Hepatocyte (in vitro differentiated cells): ENCODE measurements at regions not wholly inside any gene's neighbourhood (a gene's known extent, or its start where the extent isn't known, plus 50 kb on each side); places are given as distances from the start of the nearest gene placed in this dataset.

ENCODE experiments used
- DNase-seq: peaks from one replicate; pipeline ENCODE4 v3.0.0-alpha.2; 2016; ENCODE audit warnings: low spot score
- H2AFZ ChIP-seq: fragments of 200-600 bp; sonication (generic); 2 replicates; pipeline ENCODE4 v1.6.0; 2016; ENCODE audit warnings: antibody characterized with exemption, mild to moderate bottlenecking
- H3K27ac ChIP-seq: fragments of 200-600 bp; sonication (generic); 2 replicates; pipeline ENCODE4 v1.5.1; 2016; ENCODE audit warnings: mild to moderate bottlenecking
- H3K27me3 ChIP-seq: fragments of 200-600 bp; sonication (generic); 2 replicates; pipeline ENCODE4 v1.6.1; 2016
- H3K36me3 ChIP-seq: fragments of 200-600 bp; sonication (generic); replicated peaks from 2 replicates; pipeline ENCODE4 v1.5.1; 2016; ENCODE audit warnings: low read depth; ENCODE audit not compliant: insufficient read depth
- H3K4me1 ChIP-seq: fragments of 200-600 bp; sonication (generic); 2 replicates; pipeline ENCODE4 v1.5.1; 2016; ENCODE audit warnings: mild to moderate bottlenecking, moderate library complexity; ENCODE audit not compliant: insufficient read depth
- H3K4me2 ChIP-seq: fragments of 200-600 bp; sonication (generic); 2 replicates; pipeline ENCODE4 v1.6.0; 2016
- H3K4me3 ChIP-seq: fragments of 200-600 bp; sonication (generic); 2 replicates; pipeline ENCODE4 v1.5.1; 2016; ENCODE audit warnings: mild to moderate bottlenecking
- H3K79me2 ChIP-seq: fragments of 200-600 bp; sonication (generic); 2 replicates; pipeline ENCODE4 v1.6.0; 2017; ENCODE audit warnings: mild to moderate bottlenecking
- H3K9me2 ChIP-seq: fragments of 200-600 bp; sonication (generic); replicated peaks from 2 replicates; pipeline ENCODE4 v1.6.0; 2017; ENCODE audit warnings: mild to moderate bottlenecking; ENCODE audit not compliant: insufficient read depth
- H3K9me3 ChIP-seq: fragments of 200-600 bp; sonication (generic); 2 replicates; pipeline ENCODE4 v1.5.1; 2016; ENCODE audit warnings: low read depth, mild to moderate bottlenecking
- H4K20me1 ChIP-seq: fragments of 200-600 bp; sonication (generic); 2 replicates; pipeline ENCODE4 v1.6.0; 2016; ENCODE audit warnings: mild to moderate bottlenecking; ENCODE audit not compliant: insufficient read depth, poor library complexity, severe bottlenecking
- CTCF ChIP-seq: fragments of 200-600 bp; sonication (generic); IDR thresholded peaks from 2 replicates; pipeline ENCODE4 v1.5.1; 2016; ENCODE audit warnings: antibody characterized with exemption, mild to moderate bottlenecking; ENCODE audit not compliant: poor library complexity
- EZH2 ChIP-seq: fragments of 200-600 bp; sonication (generic); IDR thresholded peaks from 2 replicates; pipeline ENCODE4 v1.6.1; 2016; ENCODE audit warnings: antibody characterized with exemption, mild to moderate bottlenecking, borderline replicate concordance
- EZH2phosphoT487 ChIP-seq: fragments of 200-600 bp; sonication (generic); IDR thresholded peaks from one replicate; pipeline ENCODE4 v1.6.1; 2018; ENCODE audit warnings: antibody characterized with exemption, mild to moderate bottlenecking, low read depth, moderate library complexity; ENCODE audit not compliant: unreplicated experiment, severe bottlenecking
- WGBS: methylation state at CpG from one replicate; pipeline ENCODE4 v1.1.6; 2016; ENCODE audit warnings: low lambda C conversion rate; ENCODE audit errors: missing lambda C conversion rate; 5-methylcytosine and 5-hydroxymethylcytosine counted together

- Histone ChIP-seq H3K36me3 (no peaks in the 10 kb centered on the region), H3K4me2 (no peak overlapping the region), H2AFZ (no peak overlapping the region), H4K20me1 (no peaks in the 10 kb centered on the region), H3K4me3 (no peak overlapping the region), H3K9me3 (no peaks in the 10 kb centered on the region), H3K9me2 (no peaks in the 10 kb centered on the region), H3K79me2 (no peaks in the 10 kb centered on the region), H3K27me3 (no peaks in the 10 kb centered on the region), H3K4me1 (no peaks in the 10 kb centered on the region), H3K27ac (no peak overlapping the region)
- TF ChIP-seq EZH2phosphoT487 (no peak), CTCF (no peak), EZH2 (no peak)
- no peak for DNase-seq
- 77% methylated on average over 1 of the region's 1 CpG for WGBS
Measured at GRCh38 chr12:14058717-14059116, 77.3 kb upstream of the GRIN2B start.

GRCh38 chr12:14059548-14059947, 78.1 kb upstream of the GRIN2B start:
- Histone ChIP-seq H3K36me3 (no peaks in the 10 kb centered on the region), H3K4me1 (no peaks in the 10 kb centered on the region), H3K9me2 (no peaks in the 10 kb centered on the region), H3K9me3 (no peaks in the 10 kb centered on the region), H3K4me3 (no peak overlapping the region), H4K20me1 (no peaks in the 10 kb centered on the region), H3K4me2 (no peak overlapping the region), H3K27ac (no peak overlapping the region), H3K79me2 (no peaks in the 10 kb centered on the region), H3K27me3 (no peaks in the 10 kb centered on the region), H2AFZ (no peak overlapping the region)
- WGBS: 63% methylated on average over 2 of the region's 2 CpGs
- TF ChIP-seq CTCF (no peak), EZH2phosphoT487 (no peak), EZH2 (no peak)
- no peak for DNase-seq

GRCh38 chr12:14065616-14066015, 84.2 kb upstream of the GRIN2B start:
- 65% methylated on average over 1 of the region's 1 CpG for WGBS

More at GRCh38 chr12:14065616-14066015, 84.2 kb upstream of the GRIN2B start:
- H3K79me2 ChIP-seq: no peaks in the 10 kb centered on the region
- H3K27me3 ChIP-seq: no peaks in the 10 kb centered on the region
- TF ChIP-seq CTCF (no peak), EZH2 (no peak), EZH2phosphoT487 (no peak)
- no peaks in the 10 kb centered on the region for H4K20me1 ChIP-seq
- no peaks in the 10 kb centered on the region for H3K36me3 ChIP-seq
- no peaks in the 10 kb centered on the region for H3K9me3 ChIP-seq
- no peaks in the 10 kb centered on the region for H3K9me2 ChIP-seq
- no peak overlapping the region for H3K4me3 ChIP-seq
- no peak overlapping the region for H3K4me2 ChIP-seq
- H3K27ac ChIP-seq: no peak overlapping the region
- no peak overlapping the region for H2AFZ ChIP-seq
- H3K4me1 ChIP-seq: no peaks in the 10 kb centered on the region
- DNase-seq: no peak
